Stimulated activated naive CD4-positive, alpha-beta T cell (primary cell): ENCODE measurements at regions not wholly inside any gene's neighbourhood (a gene's known extent, or its start where the extent isn't known, plus 50 kb on each side); places are given as distances from the start of the nearest gene placed in this dataset.

ENCODE experiments used
- DNase-seq, 6 experiments: peaks; one replicate each; lab custom pipeline; 2025; lab: John Stamatoyannopoulos, UW

- DNase-seq: no peak
Observed at GRCh38 chr5:152337484-152337883, 67.6 kb downstream of the NMUR2 start.

GRCh38 chr5:152335461-152335860 lies 69.6 kb downstream of the NMUR2 start:
- no peak for DNase-seq

GRCh38 chr5:152332716-152333460 lies 72.2 kb downstream of the NMUR2 start:
- no peak for DNase-seq

- no peak for DNase-seq
Observed at GRCh38 chr5:152331718-152332117, 73.4 kb downstream of the NMUR2 start.

GRCh38 chr5:152331006-152331405 lies 74.1 kb downstream of the NMUR2 start:
- no peak for DNase-seq

GRCh38 chr5:152329761-152330283 lies 75.3 kb downstream of the NMUR2 start:
- DNase-seq: no peak

- DNase-seq: no peak
Observed at GRCh38 chr5:152329207-152329606, 75.9 kb downstream of the NMUR2 start.

GRCh38 chr5:152315942-152316341 lies 89.1 kb downstream of the NMUR2 start:
- no peak for DNase-seq

- DNase-seq: no peak
Observed at GRCh38 chr5:152314196-152314829, 90.8 kb downstream of the NMUR2 start.

GRCh38 chr5:152309926-152310450 lies 95.1 kb downstream of the NMUR2 start:
- DNase-seq: no peak

- DNase-seq: no peak
Observed at GRCh38 chr5:152306386-152306785, 98.7 kb downstream of the NMUR2 start.

GRCh38 chr5:152305525-152305924 lies 99.6 kb downstream of the NMUR2 start:
- no peak for DNase-seq

- DNase-seq: no peak
Observed at GRCh38 chr5:152303841-152304240, 101.2 kb downstream of the NMUR2 start.

- no peak for DNase-seq
Observed at GRCh38 chr5:152297866-152298265, 107.2 kb downstream of the NMUR2 start.

GRCh38 chr5:152293189-152293588 lies 111.9 kb downstream of the NMUR2 start:
- no peak for DNase-seq

GRCh38 chr5:152290181-152290580 lies 114.9 kb downstream of the NMUR2 start:
- DNase-seq: no peak

- no peak for DNase-seq
Observed at GRCh38 chr5:152288917-152289595, 116.0 kb downstream of the NMUR2 start.

GRCh38 chr5:152288499-152288898 lies 116.6 kb downstream of the NMUR2 start:
- DNase-seq: no peak

GRCh38 chr5:152285764-152286163 lies 119.3 kb downstream of the NMUR2 start:
- no peak for DNase-seq

GRCh38 chr5:152282331-152282730 lies 122.7 kb downstream of the NMUR2 start:
- no peak for DNase-seq

GRCh38 chr5:152277936-152278335 lies 127.1 kb downstream of the NMUR2 start:
- no peak for DNase-seq

GRCh38 chr5:152274224-152274623 lies 130.9 kb downstream of the NMUR2 start:
- no peak for DNase-seq

- no peak for DNase-seq
Observed at GRCh38 chr5:152271420-152271819, 133.7 kb downstream of the NMUR2 start.
